Activated CD4-positive, alpha-beta T cell treated with anti-CD3 and anti-CD28 coated beads, Interleukin-2, amount 50 U/mL, for 24 hours (primary cell): ENCODE measurements at regions not wholly inside any gene's neighbourhood (a gene's known extent, or its start where the extent isn't known, plus 50 kb on each side); places are given as distances from the start of the nearest gene placed in this dataset.

Experiments used
- DNase-seq, 2 donors: peaks; one replicate each; pipeline ENCODE4 v3.0.0-alpha.2; 2020; ENCODE audit warnings: low read depth in 1 of 2, low spot score in 1 of 2

DNA sequence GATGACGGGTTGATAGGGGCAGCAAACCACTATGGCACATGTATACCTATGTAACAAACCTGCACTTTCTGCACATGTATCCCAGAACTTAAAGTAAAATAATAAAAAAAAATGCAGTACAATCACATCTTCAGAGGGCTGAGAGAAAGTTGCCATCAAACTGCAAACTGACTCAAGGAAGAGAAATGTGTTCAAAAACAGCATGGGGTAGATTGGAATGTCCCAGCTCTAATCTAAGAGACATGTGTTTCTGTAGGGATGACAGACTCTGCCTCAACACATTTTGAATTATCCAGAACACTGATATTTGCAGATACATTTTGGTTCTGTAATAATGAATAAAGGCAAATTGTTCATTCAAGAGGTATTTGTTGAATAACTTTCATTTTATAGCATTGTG lies 171.2 kb upstream of the RUNX1 start:
- no peak for DNase-seq

DNA sequence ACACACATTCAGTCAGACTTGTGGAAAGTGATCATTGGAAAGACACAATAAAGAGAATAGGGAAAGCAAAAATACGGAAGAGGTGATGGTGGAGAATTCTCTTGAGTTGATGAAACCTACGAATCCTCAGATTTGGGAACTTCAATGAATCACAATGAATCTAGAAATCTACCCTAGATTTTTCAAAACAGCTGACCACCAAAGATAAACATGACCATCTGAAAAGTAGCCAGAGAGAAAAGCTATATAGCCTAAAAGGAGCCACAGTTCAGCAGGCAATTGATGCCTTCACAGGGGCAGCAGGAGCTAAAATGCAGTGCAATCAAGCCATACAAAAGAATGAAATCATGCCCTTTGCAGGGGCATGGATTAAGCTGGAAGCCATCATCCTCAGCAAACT lies 170.6 kb upstream of the RUNX1 start:
- DNase-seq, result no peak

DNA sequence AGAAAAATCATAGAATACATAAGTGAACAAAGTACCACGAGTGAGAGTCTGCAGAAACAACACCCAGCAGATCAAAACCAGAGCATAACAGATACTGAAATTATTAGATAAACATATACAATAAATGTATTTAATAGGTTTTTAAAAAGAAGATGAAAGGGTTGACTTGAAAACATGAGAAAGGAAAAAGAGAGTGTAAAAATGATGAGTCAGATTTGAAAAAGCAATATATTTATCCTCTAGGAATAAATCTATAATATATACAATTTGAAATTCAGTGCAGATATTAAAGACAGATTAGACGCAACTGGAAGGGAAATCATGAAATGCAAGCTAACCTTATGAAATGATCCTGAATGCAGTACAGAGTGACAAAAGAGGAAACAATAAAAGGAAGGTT lies 170.2 kb upstream of the RUNX1 start:
- no peak for DNase-seq

DNA sequence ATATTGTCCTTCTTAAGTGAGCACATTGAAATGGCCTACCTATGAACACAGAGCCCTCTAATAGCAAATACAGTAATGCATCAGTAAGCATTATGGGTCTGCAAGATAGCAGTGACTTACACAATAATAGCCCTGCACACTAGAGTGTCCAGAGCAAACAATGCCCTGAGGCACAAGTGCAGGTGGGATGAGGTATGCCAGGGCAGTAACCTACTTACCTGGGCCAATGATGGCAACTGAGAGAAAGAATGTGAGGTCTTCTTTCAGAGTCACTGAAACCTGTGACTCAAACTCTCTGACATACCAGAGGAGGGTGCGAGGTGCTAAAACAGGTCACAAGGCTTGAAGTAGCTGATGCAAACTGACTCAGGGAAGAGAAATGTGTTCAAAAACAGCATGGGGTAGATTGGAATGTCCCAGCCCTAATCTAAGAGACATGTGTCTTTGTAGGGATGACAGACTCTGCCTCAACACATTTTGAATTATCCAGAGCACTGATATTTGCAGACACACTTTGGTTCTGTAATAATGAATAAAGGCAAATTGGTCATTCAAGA lies 168.5 kb upstream of the RUNX1 start:
- peak in 1 of 2 donors; percentile 54 for DNase-seq

DNA sequence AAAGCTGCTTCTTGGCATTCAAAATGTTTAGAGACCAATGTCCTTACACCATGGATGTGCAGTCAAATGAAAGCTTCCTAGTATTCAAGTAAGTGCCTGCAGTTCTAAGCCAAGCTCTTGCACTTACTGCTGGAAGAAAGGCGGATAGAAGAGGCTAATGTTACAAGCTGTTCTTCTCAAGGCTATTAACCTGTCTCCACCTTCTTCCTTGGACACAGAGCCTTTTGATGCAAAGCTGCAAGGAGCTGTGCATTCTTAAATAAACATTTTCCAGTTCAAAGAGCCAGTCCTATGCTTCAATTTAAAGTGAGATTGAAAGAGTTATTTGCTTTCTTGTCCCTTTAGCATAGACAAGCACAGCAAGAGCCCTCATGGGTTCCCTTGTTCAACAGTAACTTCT lies 167.9 kb upstream of the RUNX1 start:
- DNase-seq, result no peak

DNA sequence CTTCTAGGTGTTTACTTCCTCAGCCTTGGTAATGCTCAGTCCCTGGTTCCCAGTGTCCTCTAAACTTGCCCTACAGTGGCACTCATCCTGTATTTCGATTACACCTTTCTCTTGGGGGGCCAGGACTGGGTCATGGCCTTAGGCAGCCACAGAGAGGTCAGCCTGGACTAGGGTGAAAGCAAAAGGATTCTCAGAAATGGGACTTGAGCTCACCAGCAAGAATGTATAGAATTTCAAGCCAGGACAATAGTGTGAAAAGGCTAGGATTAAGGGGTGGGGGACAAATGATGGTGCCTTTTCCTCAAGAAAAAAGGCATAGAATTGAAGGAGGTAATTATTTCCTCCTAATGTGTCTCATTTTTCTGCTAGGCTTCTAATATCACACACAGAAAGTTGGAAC lies 166.8 kb upstream of the RUNX1 start:
- DNase-seq, result no peak

DNA sequence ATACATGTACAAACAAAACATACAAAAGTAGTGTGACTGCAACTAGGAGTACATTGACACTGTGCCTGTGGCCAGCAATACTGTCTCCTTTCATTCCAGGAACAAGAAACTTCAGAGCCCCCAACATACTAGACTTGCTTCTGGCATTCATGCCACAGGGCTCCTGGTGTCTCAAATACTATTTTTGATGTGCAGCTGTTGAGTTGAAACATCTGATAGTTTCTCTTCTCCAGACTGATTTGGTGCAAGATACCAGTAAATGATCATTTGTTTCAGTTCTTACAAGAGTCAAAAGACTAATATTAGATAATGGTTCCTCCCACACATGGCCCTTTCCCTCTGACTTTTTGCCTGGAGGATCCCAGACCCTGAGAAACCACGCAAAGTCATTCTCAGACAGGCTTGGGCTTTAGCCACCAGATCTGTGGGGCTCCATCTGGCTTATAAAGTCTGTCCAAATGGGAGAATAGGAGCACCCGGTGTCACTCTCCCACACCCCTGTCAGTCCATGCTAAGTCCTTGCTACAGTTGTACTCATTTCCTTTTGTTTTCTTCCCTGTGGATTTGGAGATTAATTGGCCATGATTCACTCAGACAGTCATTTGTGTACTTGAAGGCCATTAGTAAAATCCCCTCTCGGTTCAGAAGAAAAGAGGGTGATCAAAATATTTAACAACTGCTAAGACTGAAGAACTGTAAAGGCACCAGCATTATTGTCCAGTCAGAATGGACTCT lies 163.5 kb upstream of the RUNX1 start:
- no peak for DNase-seq

DNA sequence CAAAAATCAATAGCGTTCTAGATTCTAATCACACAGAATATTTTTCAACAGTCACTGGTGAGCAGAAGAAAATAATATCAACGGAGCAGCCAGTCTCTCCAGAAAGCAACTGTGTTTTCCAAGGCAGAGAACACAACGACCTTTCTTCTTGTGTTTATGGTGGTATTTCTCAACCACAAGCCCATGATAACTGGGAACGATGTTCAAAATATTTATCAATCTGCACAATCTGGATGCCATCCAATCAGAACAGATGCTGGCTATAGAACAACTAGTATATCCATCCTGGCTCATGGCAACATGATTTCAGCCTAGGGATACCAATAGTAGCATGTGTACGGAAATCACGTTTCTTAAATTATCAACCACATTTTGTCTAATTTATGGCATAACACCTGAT lies 162.7 kb upstream of the RUNX1 start:
- DNase-seq, result no peak

DNA sequence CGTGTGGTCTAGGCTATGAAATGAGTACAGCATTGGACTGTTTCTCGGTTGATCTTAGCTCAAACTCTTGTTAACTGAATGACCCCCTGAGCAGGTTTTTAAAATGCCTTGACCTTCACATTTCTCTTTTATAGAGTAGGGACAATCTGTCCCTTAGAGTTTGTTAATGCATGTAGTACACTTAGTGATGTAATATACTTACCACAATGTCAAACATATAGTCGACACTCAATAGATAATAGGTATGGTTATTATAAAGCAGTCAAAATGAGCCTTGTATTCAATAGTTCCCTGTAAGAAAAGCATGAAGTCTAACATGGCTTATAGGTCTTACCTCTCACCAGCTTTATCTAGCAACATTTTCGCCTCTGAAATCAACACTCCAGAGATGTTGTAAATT lies 161.0 kb upstream of the RUNX1 start:
- DNase-seq, result no peak

DNA sequence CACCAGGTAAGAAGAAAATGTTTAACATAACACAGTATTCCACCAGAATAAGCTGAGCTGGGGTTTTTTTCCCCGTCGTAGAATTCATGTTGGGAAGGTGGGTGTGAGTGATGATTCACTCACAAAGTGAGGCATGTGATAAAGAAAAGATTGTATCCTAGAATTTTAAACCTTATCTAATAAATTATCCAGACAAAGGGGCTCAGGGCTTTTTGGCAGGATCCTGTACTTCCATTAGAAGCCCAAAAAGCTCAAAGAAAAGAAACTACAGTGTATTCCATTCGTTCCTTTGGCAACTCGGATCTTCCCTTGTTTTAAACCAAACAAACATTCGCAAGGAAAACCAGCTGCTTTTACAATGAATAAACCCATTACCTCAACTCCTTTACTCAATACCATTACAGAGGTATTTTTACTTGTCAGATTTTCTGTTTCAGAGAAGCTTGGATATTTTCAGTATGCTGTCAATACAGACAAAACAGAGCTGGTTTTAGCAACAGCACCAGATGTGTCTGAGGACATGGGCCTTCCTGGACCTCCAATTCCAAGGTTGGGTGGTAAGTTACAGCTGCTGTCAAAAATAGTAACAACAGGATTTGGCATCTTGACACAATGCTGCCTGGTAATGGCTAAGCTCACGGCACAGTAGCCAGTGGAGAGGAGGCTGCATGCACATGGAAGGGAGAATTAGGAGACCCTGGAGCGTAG lies 159.9 kb upstream of the RUNX1 start:
- no peak for DNase-seq

DNA sequence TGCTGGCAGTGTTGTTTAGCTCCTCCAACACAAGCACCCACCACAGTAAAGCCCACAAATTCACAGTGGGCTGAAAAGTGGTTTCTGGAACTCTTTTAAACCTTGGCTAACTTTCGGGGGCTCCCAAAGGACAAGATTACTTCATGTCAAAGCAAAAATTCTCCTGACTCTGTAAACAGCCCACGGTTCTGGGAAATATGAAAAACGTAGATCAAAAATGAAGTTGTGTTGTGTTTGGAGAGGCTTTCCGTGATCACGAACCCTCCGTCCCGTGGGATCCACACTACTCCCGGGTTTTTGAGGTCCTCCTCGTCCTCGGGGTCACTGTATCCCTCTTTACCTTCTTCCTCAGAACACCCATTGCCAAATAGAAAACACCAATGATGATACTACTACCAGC lies 159.0 kb upstream of the RUNX1 start:
- no peak for DNase-seq

DNA sequence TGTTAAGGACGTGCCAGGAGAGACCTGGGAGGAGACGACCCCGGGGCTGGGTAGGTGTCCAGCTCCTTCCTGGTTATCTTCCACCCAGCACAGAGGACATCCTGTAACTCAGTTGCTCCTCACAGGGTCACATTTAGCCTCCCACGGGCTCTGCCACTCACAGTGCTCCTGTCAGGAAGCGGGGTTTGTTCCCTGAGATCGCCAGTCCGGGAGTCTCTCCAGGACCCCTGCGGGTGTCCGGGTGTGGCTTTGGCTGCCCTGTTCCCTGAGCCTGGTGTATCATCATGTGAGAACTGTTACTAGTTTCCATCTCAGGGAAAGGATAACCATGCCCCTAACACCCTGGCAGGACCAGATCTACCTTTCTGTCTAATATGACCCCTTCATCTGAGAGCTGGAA lies 158.2 kb upstream of the RUNX1 start:
- DNase-seq, result no peak

DNA sequence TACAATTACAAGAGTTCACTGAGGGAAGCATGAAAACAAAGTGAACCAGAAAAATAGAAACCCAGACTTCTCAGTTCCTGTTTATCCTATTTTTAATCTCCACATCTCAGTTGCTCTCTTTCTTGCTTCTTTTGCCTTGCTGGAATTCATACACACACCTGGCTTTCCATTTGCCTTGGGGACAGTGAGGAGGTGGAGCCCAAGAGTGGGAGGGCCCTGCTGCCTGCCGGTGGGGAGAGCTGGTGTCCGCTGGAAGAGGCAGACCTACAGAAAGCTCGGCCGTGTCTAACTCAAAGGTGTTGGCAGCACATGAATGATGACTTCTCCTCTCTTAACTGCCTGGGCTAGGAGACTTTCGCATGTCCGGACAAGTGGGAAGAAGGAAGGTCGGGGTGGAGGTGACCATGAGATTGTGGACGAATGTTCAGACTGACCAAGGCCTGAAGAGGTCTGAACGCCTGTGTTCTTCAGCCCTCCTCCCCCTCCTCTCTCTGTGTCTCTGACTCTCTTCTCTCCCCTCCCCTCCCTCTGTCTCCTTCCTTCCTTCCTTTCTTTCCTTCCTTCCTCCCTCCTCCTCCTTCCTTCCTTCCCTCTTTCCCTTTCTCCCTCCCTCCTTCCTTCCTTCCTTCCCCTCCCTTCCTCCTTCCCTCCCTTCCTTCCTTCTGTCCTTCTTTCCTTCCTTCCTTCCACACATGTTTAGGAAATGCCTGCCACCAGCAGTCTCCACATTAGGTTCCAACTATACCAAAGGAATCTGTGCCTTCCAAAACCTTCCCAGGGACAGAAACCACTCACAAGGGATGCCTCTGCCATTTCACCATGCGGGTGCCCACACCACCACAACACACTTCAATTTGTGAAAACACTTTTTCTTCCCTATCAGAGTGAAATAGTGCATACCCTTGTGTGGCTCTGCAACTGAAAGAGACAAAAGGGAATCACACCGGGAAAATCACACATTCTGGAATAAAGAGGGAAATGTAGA lies 157.3 kb upstream of the RUNX1 start:
- no peak for DNase-seq

DNA sequence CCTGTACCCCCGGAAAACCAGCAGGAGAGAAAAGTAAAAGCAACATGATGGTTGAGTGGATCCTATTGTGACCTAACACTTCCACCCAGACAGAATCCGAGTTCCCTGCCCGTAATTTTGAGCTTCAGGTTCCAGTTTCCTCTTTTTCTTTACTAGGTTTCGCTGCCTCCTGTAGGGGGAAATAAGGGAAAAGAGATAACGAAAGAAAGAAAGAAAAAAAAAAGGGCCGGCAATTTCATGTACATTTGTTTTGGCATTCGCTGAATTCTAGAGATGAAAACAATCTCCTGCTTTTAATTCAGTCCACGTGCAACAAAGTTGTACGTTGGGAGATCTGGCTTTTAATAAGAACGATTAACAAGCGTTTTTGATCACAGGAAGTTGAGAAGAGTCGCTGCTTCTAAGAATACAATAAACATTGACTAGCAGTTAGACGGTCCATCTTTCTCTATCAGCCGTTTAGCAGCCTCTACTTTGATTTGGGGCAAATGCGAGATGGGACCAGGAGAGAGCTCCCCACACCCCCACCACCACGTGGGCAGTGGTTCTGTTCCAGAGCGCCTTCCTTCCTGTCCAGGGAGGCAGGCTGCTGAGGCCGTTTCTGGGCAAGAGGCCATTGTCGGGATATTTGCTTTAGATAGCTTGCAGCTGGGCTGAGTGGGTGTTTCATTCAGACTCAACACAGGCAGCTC lies 155.9 kb upstream of the RUNX1 start:
- DNase-seq, result no peak

DNA sequence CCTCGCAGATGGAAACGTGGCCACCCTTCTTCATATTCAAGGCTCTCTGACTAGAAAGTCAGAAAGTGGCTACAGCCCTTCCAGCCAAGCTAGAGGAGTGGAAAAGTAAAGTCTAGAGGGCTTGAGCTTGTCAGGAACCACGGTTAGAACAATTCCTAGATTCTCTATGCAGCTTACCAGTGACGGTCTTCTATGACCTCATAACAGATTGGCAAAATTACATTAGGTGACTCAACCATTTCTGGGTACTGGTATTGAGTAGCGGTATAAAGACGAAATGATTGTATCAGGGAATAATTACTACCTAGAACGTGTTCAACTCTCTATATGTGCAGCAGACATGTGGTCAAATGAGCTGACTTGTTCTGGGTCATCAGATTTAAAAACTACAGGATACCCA lies 155.0 kb upstream of the RUNX1 start:
- no peak for DNase-seq

DNA sequence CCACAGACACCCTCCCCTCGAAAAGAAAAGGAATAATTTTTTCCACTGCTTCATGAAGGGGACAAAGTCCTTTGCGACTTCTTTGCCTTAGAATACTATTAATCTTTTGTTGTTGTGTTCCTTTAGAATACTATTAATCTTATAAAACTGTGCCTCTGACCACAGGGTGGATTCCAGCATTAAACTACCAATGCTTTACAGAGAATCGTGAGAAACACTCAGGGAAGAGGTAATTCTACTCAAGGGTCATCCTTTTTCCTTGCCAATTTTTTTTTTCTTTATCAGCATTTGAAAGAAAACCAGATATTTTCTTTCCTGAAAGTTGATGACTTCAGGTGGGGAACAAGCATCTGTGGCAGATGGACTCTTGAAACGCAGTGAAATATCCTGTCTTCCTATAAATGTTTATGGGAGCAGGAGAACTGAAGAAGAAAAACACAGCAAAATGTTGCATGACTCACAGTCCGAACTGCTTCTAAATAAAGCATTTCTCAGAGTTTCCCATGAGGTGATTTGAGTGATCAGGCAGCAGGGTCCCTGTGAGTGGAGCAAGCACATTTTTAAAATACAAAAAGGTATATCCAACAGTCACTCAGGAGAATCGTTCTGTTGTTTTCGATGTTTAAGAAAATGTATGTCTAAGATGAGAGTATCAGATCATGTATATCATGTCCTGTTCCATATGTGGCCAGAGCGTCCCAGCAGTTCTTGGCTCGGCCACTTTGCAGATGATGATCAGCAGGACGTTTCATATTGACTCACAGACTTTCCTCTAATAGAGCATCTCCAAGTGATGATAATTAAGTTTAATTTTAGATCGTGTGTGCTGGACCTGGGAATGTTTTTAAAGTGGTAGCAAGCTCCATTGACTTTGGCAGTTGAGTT lies 154.2 kb upstream of the RUNX1 start:
- DNase-seq, result no peak

DNA sequence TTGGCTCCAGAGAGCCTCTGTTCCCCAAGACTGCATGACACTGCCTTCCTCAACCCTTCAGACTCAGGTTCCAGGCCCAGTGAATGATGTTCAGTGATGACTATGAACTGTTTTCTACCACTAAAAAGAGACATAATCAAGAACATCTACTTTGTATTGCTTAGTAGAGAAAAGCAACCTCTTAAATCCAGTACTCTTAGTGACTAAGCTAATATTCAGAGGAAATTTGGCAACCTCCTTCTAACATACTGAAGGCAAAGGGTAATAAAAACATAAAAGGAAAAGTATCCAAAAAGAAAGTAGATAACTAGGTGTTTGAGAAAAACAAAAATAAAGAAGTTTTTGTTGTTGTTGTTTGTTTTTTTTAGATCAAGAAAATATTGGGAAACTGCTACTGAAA lies 153.3 kb upstream of the RUNX1 start:
- no peak for DNase-seq

DNA sequence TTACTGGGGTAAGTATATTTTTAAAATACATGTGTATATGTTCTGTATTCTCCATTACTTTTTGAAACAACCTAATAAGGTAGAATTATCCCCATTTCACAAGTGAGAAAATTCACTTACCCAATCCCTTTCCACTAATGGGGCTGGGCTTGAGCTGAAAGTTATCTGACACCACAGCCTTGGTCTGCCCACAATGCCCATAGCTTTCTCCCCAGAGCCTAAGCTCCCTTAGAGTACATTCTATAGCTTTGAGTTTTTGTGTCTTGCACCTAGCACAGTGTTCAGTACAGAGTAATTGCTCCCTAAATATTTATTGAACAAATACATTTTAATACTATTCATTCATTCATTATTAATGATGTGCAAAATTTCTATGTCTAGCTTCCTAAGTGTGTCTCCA lies 152.7 kb upstream of the RUNX1 start:
- DNase-seq, result no peak

DNA sequence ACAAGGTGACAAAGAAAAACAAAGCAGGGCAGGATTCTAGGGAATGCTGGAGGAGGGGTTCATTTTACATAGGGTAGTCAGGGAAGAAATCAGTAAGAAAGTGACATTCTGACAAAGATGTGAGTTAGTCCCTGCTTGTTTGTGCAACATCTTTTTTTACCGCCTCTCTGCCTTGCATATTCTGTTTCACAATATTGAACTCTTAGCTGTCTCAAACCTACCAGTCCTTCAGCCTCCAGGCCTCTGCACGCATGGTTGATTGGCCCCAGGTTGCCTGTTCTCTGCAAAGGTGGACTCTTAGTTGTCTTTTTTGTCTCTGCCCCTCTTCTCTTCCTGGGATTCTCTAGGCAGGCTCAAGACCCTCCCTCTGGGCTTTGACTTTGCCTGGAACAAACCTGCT lies 152.2 kb upstream of the RUNX1 start:
- DNase-seq, result no peak

DNA sequence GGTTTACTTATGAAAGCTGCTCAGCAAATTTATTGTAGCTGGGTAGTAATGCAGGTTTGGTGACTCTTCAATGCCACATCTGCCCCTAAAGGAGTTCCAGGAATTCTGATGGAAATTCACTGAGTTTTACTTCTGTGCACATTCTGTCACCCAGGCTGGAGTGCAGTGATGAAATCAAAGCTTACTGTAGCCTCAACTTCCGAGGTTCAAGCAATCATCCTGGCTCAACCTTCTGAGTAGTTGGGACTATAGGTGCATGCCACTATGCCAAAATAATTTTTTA lies 150.6 kb upstream of the RUNX1 start:
- DNase-seq, result no peak
